B cell (primary cell): ENCODE measurements at regions not wholly inside any gene's neighbourhood (a gene's known extent, or its start where the extent isn't known, plus 50 kb on each side); places are given as distances from the start of the nearest gene placed in this dataset.

Source experiments
- ATAC-seq: fragments of 200-7000 bp; cut with Tn5 transposase; one replicate; pipeline ENCODE4 v1.10.0; 2021; ENCODE audit warnings: low read depth, mild to moderate bottlenecking, moderate number of reproducible peaks, moderate library complexity
- CTCF ChIA-PET: fragments of 350-600 bp; sonication (Branson Sonifier 250); formaldehyde crosslinking; loops from one replicate; lab custom pipeline; 2021; ENCODE audit warnings: antibody characterized with exemption, inconsistent platforms; lab: Charles Lee
- POLR2A ChIA-PET: fragments of 350-600 bp; sonication (Branson Sonifier 250); formaldehyde crosslinking; loops from one replicate; lab custom pipeline; 2021; ENCODE audit warnings: antibody characterized with exemption; lab: Charles Lee
- DNase-seq: peaks from one replicate; pipeline ENCODE4 v3.0.0; 2013
- H2AFZ ChIP-seq: 2 replicates; pipeline ENCODE4 v1.6.1; 2012; ENCODE audit warnings: mild to moderate bottlenecking, low read depth, low read length; ENCODE audit not compliant: insufficient read depth, poor library complexity, severe bottlenecking
- H3K27ac ChIP-seq, 2 donors: 1 replicate in 1 of 2; 2 replicates in 1 of 2; pipeline ENCODE4 v1.5.1; 2012 to 2013; ENCODE audit warnings: low read length in 2 of 2, mild to moderate bottlenecking in 2 of 2, moderate library complexity in 1 of 2
- H3K27me3 ChIP-seq, 4 experiments: fragments of 200-600 bp in 1 of 4; sonication (generic) in 1 of 4; replicated peaks in 1 of 4; 1 replicate in 2 of 4; 2 replicates in 2 of 4; pipeline versions ENCODE4 v1.6.1 to v1.7.0; 2013 to 2016; ENCODE audit warnings: low read length in 3 of 4, mild to moderate bottlenecking in 2 of 4, mixed read lengths in 1 of 4, moderate library complexity in 1 of 4; ENCODE audit not compliant: insufficient read depth in 4 of 4, control insufficient read depth in 3 of 4; ENCODE audit errors: control extremely low read depth in 1 of 4
- H3K36me3 ChIP-seq, 2 experiments: replicated peaks in 1 of 2; 1 replicate in 1 of 2; 2 replicates in 1 of 2; pipeline versions ENCODE4 v1.6.1 to v1.7.1; 2013; ENCODE audit warnings: low read length in 1 of 2; ENCODE audit not compliant: insufficient read depth in 2 of 2, control insufficient read depth in 1 of 2; ENCODE audit errors: control extremely low read depth in 1 of 2, extremely low read depth in 1 of 2
- H3K4me1 ChIP-seq, 2 donors: fragments of 200-600 bp in 1 of 2; sonication (generic) in 1 of 2; 1 replicate in 1 of 2; 2 replicates in 1 of 2; pipeline versions ENCODE4 v1.5.1 to v1.6.1; 2013 to 2017; ENCODE audit warnings: low read length in 2 of 2; ENCODE audit not compliant: control insufficient read depth in 2 of 2, insufficient read depth in 2 of 2
- H3K4me2 ChIP-seq: replicated peaks from 2 replicates; pipeline ENCODE3; 2012; ENCODE audit warnings: mild to moderate bottlenecking, low read depth, low read length; ENCODE audit not compliant: poor library complexity, severe bottlenecking
- H3K4me3 ChIP-seq, 5 experiments: fragments of 200-600 bp in 1 of 5; sonication (generic) in 1 of 5; 1 replicate in 3 of 5; 2 replicates in 2 of 5; pipeline versions ENCODE4 v1.5.1 to v1.7.0; 2011 to 2016; ENCODE audit warnings: low read length in 4 of 5, mild to moderate bottlenecking in 4 of 5, low read depth in 2 of 5, control low read depth in 1 of 5, moderate library complexity in 1 of 5; ENCODE audit not compliant: insufficient read depth in 1 of 5; ENCODE audit errors: control extremely low read depth in 1 of 5, extremely low read depth in 1 of 5
- H3K79me2 ChIP-seq: fragments of 200-600 bp; sonication (generic); one replicate; pipeline ENCODE4 v1.6.0; 2016; ENCODE audit warnings: low read length; ENCODE audit not compliant: control insufficient read depth, insufficient read depth
- H3K9ac ChIP-seq: fragments of 200-600 bp; sonication (generic); 2 replicates; pipeline ENCODE4 v1.6.1; 2017; ENCODE audit warnings: mild to moderate bottlenecking, low read length, moderate library complexity
- H3K9me3 ChIP-seq, 3 donors: one replicate each; pipeline versions ENCODE4 v1.6.1 to v1.7.1; 2013; ENCODE audit warnings: low read length in 2 of 3; ENCODE audit not compliant: control insufficient read depth in 2 of 3, insufficient read depth in 1 of 3; ENCODE audit errors: control extremely low read depth in 1 of 3
- H4K20me1 ChIP-seq: 2 replicates; pipeline ENCODE4 v1.6.0; 2012; ENCODE audit warnings: mild to moderate bottlenecking, low read length; ENCODE audit not compliant: insufficient read depth, control insufficient read depth, poor library complexity, severe bottlenecking
- H3K27ac Mint-ChIP-seq: one replicate; pipeline ENCODE4 v1.8.0; 2021; ENCODE audit warnings: mixed read lengths
- H3K27me3 Mint-ChIP-seq: one replicate; pipeline ENCODE4 v1.8.0; 2021; ENCODE audit warnings: mixed read lengths
- H3K4me1 Mint-ChIP-seq: one replicate; pipeline ENCODE4 v1.8.0; 2021; ENCODE audit warnings: mixed read lengths
- H3K4me3 Mint-ChIP-seq: one replicate; pipeline ENCODE4 v1.8.0; 2021; ENCODE audit warnings: mixed read lengths
- H3K9me3 Mint-ChIP-seq: one replicate; pipeline ENCODE4 v1.8.0; 2022; ENCODE audit warnings: mixed read lengths; ENCODE audit not compliant: insufficient read depth
- EZH2 ChIP-seq: IDR thresholded peaks from 2 replicates; pipeline ENCODE4 v1.6.1; 2012; ENCODE audit warnings: borderline replicate concordance, low read depth, mild to moderate bottlenecking, moderate library complexity, low read length; ENCODE audit not compliant: insufficient read depth, poor library complexity, severe bottlenecking
- WGBS: methylation state at CpG from one replicate; pipeline ENCODE4 v1.1.5; 2013; ENCODE audit warnings: missing lambda C conversion rate; ENCODE audit not compliant: insufficient coverage; 5-methylcytosine and 5-hydroxymethylcytosine counted together
- intact Hi-C: fragments of 100-400 bp; cut with micrococcal nuclease; formaldehyde crosslinking; loops from one replicate; pipeline ENCODE4 v1.10.0; 2022
- TF ChIP-seq, protein P1 (sequence below): fragments of 200-600 bp; IDR thresholded peaks from one replicate; pipeline ENCODE4 v1.8.0; 2022; ENCODE audit warnings: antibody characterized with exemption, mild to moderate bottlenecking

DNA sequence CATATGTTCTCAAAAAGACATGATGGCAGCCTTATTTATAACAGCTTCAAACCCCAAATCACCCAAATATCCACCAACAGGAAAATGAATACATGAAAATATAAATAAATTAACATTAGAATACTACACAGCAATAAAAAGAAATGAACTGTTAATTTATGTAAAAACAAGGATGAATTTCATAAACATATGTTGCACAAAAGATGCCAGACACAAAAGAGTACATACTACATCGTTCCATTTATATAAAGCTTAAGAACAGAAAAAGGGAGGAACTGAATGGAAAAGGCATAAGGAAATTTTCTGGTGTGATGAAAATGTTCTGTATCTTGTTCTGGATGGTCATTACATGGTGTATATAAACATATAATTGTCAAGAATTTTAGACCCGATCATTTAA lies 69.9 kb upstream of the TUSC7 start:
- no peaks in the 10 kb centered on the region for H3K36me3 ChIP-seq
- DNase-seq = no peak
- no peaks in the 10 kb centered on the region for H3K79me2 ChIP-seq
- no peak overlapping the region for H3K9ac ChIP-seq
- no peaks in the 10 kb centered on the region for H3K4me1 Mint-ChIP-seq
- no peak overlapping the region for H3K27ac ChIP-seq
- H3K9me3 Mint-ChIP-seq = peaks cover 2% of the 10 kb centered on the region
- H3K9me3 ChIP-seq = no peaks in the 10 kb centered on the region
- H3K4me1 ChIP-seq = no peaks in the 10 kb centered on the region
- intact Hi-C loops = no loop called here
- H3K27ac Mint-ChIP-seq = no peak overlapping the region
- TF ChIP-seq, protein P1, sequence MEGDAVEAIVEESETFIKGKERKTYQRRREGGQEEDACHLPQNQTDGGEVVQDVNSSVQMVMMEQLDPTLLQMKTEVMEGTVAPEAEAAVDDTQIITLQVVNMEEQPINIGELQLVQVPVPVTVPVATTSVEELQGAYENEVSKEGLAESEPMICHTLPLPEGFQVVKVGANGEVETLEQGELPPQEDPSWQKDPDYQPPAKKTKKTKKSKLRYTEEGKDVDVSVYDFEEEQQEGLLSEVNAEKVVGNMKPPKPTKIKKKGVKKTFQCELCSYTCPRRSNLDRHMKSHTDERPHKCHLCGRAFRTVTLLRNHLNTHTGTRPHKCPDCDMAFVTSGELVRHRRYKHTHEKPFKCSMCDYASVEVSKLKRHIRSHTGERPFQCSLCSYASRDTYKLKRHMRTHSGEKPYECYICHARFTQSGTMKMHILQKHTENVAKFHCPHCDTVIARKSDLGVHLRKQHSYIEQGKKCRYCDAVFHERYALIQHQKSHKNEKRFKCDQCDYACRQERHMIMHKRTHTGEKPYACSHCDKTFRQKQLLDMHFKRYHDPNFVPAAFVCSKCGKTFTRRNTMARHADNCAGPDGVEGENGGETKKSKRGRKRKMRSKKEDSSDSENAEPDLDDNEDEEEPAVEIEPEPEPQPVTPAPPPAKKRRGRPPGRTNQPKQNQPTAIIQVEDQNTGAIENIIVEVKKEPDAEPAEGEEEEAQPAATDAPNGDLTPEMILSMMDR = no peak
- TF ChIP-seq EZH2 = no peak
- WGBS = no CpG with 5 or more reads among the region's 2 CpGs
- H3K4me2 ChIP-seq = no peak overlapping the region
- no peaks in the 10 kb centered on the region for H3K27me3 ChIP-seq
- no peaks in the 10 kb centered on the region for H3K27me3 Mint-ChIP-seq
- H3K4me3 ChIP-seq = no peak overlapping the region
- CTCF ChIA-PET = no interaction called here
- no peaks in the 10 kb centered on the region for H4K20me1 ChIP-seq
- no peak overlapping the region for H2AFZ ChIP-seq
- ATAC-seq = no peak
- H3K4me3 Mint-ChIP-seq = no peak overlapping the region
- POLR2A ChIA-PET = no interaction called here

DNA sequence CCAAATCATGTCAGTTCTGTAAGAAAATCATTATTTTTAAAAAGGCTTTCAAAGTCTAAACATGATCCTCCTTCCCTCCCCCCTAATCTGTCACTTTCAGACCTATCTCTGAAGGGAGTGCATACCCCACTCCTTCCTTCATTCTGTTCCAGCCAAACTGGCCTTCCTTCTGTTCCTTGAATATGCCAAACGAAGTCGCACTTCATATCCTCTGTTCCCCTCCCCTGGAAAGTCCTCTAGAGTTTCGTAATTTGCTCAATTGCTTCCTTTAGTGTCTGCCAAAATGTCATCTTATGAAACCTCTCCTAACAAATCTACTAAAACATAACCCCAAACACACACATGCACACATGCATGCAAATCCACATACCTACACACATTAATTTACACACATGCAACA lies 69.5 kb upstream of the TUSC7 start:
- Histone ChIP-seq H3K4me1 (no peaks in the 10 kb centered on the region), H3K79me2 (no peaks in the 10 kb centered on the region), H3K4me2 (no peak overlapping the region), H3K9ac (no peak overlapping the region), H3K27ac (no peak overlapping the region), H3K4me3 (no peak overlapping the region), H3K9me3 (no peaks in the 10 kb centered on the region), H2AFZ (no peak overlapping the region), H4K20me1 (no peaks in the 10 kb centered on the region), H3K27me3 (no peaks in the 10 kb centered on the region), H3K36me3 (no peaks in the 10 kb centered on the region)
- ChIA-PET CTCF (no interaction called here), POLR2A (no interaction called here)
- intact Hi-C loops = no loop called here
- no peaks in the 10 kb centered on the region for H3K27me3 Mint-ChIP-seq
- no peaks in the 10 kb centered on the region for H3K4me1 Mint-ChIP-seq
- no peak for ATAC-seq
- DNase-seq = no peak
- peaks cover 2% of the 10 kb centered on the region for H3K9me3 Mint-ChIP-seq
- TF ChIP-seq EZH2 = no peak
- TF ChIP-seq, protein P1 = no peak
- WGBS = 80% methylated on average over 3 of the region's 3 CpGs
- H3K27ac Mint-ChIP-seq = no peak overlapping the region
- no peak overlapping the region for H3K4me3 Mint-ChIP-seq
